GM23248 (cell line): ENCODE measurements at regions not wholly inside any gene's neighbourhood (a gene's known extent, or its start where the extent isn't known, plus 50 kb on each side); places are given as distances from the start of the nearest gene placed in this dataset.

Source experiments
- EZH2 ChIP-seq: fragments of 200-600 bp; sonication (generic); IDR thresholded peaks from 2 replicates; pipeline ENCODE4 v1.6.1; 2018; ENCODE audit warnings: antibody characterized with exemption, mild to moderate bottlenecking; ENCODE audit not compliant: insufficient read depth, poor library complexity, severe bottlenecking
- EZH2phosphoT487 ChIP-seq: fragments of 200-600 bp; sonication (generic); IDR thresholded peaks from 2 replicates; pipeline ENCODE4 v1.6.1; 2018; ENCODE audit warnings: antibody characterized with exemption, moderate library complexity, mild to moderate bottlenecking, low read depth; ENCODE audit not compliant: insufficient read depth

DNA sequence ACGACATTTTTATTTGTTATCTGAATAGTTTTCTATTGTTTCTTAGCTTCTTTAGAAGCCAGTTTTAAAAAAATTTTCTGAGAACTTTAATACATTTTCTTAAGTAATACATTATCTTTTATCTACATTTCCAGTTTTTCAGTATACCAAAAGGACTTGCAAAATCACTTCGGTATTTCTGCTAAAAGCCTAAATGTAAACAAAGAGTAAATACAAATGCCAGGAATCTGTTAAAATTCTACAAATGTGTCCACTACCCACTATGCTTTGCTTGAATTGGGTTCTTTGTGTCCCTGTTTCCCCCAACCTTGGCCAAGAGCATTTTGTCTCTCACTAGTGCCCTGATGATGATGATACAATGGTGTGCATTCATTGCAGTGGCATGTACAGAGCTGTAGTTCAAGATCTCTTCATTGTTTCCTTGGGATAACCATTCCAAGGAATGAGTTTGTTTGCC, 611.2 kb downstream of the NR2F1-AS1 start:
- TF ChIP-seq EZH2 (no peak), EZH2phosphoT487 (no peak)
